Chondrocyte (in vitro differentiated cells): ENCODE measurements at regions not wholly inside any gene's neighbourhood (a gene's known extent, or its start where the extent isn't known, plus 50 kb on each side); places are given as distances from the start of the nearest gene placed in this dataset.

Experiments
- DNase-seq: peaks from one replicate; pipeline ENCODE4 v3.0.0; 2021; ENCODE audit warnings: mixed read lengths, low spot score
- H3K27ac Mint-ChIP-seq: one replicate; pipeline ENCODE4 v1.8.0; 2021; ENCODE audit warnings: mild to moderate bottlenecking, moderate library complexity, mixed read lengths; ENCODE audit not compliant: unreplicated experiment
- H3K27me3 Mint-ChIP-seq: 2 replicates; pipeline ENCODE4 v1.8.0; 2021; ENCODE audit warnings: low read depth, mixed read lengths
- H3K36me3 Mint-ChIP-seq: 2 replicates; pipeline ENCODE4 v1.8.0; 2021; ENCODE audit warnings: low read depth, mixed read lengths
- H3K4me1 Mint-ChIP-seq: 2 replicates; pipeline ENCODE4 v1.8.0; 2021; ENCODE audit warnings: low read depth, mild to moderate bottlenecking, mixed read lengths
- H3K4me3 Mint-ChIP-seq: one replicate; pipeline ENCODE4 v1.8.0; 2021; ENCODE audit warnings: mild to moderate bottlenecking, moderate library complexity, mixed read lengths; ENCODE audit not compliant: unreplicated experiment
- H3K9me3 Mint-ChIP-seq: 2 replicates; pipeline ENCODE4 v1.8.0; 2021; ENCODE audit warnings: low read depth, mixed read lengths
- TF ChIP-seq, protein P1 (sequence below): fragments of 200-600 bp; sonication (generic); IDR thresholded peaks from 2 replicates; pipeline ENCODE4 v1.5.0; 2021; ENCODE audit warnings: antibody characterized with exemption, mild to moderate bottlenecking, moderate library complexity

DNA sequence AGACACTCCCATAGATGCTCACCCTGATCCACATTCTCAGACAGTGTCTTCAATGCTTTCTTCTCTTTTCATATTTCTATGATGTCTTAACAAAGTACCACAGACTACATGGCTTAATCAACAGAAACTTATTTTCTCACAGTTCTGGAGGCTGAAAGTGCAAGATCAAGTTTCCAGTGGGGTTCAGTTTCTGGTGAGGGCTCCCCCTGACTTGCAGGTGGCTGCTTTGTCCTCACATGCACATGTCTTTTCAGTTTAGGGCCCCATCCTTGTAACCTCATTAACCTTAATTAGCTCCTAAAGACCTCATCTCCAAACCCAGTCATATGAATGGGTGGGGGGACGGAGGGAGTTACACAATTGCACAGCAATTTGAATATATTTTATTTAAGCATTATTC, 335.8 kb downstream of the AASDHPPT start:
- peaks cover 4% of the 10 kb centered on the region for H3K4me1 Mint-ChIP-seq
- no peak overlapping the region for H3K27ac Mint-ChIP-seq
- TF ChIP-seq, protein P1, sequence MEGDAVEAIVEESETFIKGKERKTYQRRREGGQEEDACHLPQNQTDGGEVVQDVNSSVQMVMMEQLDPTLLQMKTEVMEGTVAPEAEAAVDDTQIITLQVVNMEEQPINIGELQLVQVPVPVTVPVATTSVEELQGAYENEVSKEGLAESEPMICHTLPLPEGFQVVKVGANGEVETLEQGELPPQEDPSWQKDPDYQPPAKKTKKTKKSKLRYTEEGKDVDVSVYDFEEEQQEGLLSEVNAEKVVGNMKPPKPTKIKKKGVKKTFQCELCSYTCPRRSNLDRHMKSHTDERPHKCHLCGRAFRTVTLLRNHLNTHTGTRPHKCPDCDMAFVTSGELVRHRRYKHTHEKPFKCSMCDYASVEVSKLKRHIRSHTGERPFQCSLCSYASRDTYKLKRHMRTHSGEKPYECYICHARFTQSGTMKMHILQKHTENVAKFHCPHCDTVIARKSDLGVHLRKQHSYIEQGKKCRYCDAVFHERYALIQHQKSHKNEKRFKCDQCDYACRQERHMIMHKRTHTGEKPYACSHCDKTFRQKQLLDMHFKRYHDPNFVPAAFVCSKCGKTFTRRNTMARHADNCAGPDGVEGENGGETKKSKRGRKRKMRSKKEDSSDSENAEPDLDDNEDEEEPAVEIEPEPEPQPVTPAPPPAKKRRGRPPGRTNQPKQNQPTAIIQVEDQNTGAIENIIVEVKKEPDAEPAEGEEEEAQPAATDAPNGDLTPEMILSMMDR: no peak

DNA sequence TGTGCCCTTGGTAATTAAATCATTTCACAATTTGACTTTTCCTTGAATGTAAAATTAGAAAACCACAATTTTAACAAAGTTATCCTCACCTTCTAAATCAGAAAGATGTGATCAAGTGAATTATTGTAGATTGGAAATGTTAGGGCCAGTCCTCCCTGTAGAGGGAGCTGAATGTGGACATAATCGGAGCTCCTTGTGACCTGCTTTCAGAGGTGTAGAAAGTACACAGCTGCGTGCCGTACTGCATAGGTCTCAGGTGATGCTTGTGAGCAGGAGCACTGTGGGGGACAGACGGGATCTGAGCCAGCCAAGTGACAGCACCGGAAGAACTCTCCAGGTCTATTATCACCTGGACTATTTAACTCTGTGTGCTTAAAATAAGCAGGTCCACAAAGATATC, 338.0 kb downstream of the AASDHPPT start:
- H3K9me3 Mint-ChIP-seq: no peaks in the 10 kb centered on the region
- no peak overlapping the region for H3K27ac Mint-ChIP-seq
- peaks cover 14% of the 10 kb centered on the region for H3K4me1 Mint-ChIP-seq
- no peak overlapping the region for H3K4me3 Mint-ChIP-seq
- no peaks in the 10 kb centered on the region for H3K36me3 Mint-ChIP-seq
- no peaks in the 10 kb centered on the region for H3K27me3 Mint-ChIP-seq
- TF ChIP-seq, protein P1: peak; percentile 12
- no peak for DNase-seq

More for the DNA sequence above, 335.8 kb downstream of the AASDHPPT start:
- H3K36me3 Mint-ChIP-seq: no peaks in the 10 kb centered on the region
- H3K4me3 Mint-ChIP-seq: no peak overlapping the region
- H3K27me3 Mint-ChIP-seq: no peaks in the 10 kb centered on the region
- no peaks in the 10 kb centered on the region for H3K9me3 Mint-ChIP-seq
- no peak for DNase-seq

DNA sequence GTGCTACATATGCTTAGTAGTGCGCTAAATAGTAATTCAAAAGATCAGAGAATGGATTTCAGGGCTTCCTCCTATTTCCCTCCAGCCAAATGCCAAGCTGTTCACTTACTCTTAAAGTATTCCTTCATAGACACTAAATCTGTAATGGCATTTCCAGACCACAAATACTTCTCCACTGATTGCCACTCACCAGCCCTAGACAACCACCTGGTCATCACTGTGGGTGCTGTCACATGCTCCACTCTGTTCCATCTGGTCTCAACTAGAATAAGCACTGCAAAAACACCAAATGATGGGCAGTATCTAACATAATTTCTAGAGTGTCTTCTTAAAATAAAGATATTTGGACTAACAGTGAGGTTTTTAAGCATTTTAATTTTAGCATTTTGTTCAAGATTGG, 341.3 kb downstream of the AASDHPPT start:
- H3K27ac Mint-ChIP-seq: no peak overlapping the region
- H3K27me3 Mint-ChIP-seq: no peaks in the 10 kb centered on the region
- no peak for DNase-seq
- no peak overlapping the region for H3K4me3 Mint-ChIP-seq
- peaks cover 19% of the 10 kb centered on the region for H3K4me1 Mint-ChIP-seq
- H3K36me3 Mint-ChIP-seq: no peaks in the 10 kb centered on the region
- TF ChIP-seq, protein P1: no peak
- H3K9me3 Mint-ChIP-seq: no peaks in the 10 kb centered on the region

DNA sequence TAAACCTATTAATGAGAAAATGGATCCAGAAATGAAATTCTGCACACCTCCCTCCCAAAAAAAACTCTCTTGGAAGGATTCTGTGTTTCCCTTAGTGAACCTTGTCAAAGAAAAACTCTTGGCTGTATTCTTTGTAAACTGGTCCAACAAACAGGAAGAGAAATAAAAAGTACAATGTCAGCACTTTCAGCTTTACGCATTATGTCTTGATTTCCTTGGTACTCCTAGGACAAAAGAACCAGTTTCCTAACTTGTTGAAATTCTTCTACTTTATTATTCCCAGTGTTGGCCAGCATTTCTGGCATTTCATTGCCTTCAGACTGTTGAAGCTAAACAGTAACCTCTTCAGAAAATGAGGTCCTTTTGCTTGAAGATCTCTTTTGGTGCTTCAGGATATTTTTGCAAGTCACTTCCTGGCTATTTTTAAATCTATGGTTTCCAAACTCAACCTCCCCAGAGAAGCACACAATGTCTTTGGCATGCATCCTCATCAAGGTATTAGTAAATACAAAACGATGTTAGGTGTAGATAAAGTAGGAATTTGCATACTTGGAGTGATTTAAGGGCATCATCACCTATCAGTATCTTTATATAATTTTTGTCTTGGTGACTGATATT, 342.7 kb downstream of the AASDHPPT start:
- DNase-seq: no peak
- Mint-ChIP-seq H3K4me1 (peaks cover 27% of the 10 kb centered on the region), H3K27me3 (no peaks in the 10 kb centered on the region), H3K4me3 (no peak overlapping the region), H3K27ac (peak overlapping the region; percentile 18), H3K36me3 (no peaks in the 10 kb centered on the region), H3K9me3 (no peaks in the 10 kb centered on the region)
- TF ChIP-seq, protein P1: no peak

DNA sequence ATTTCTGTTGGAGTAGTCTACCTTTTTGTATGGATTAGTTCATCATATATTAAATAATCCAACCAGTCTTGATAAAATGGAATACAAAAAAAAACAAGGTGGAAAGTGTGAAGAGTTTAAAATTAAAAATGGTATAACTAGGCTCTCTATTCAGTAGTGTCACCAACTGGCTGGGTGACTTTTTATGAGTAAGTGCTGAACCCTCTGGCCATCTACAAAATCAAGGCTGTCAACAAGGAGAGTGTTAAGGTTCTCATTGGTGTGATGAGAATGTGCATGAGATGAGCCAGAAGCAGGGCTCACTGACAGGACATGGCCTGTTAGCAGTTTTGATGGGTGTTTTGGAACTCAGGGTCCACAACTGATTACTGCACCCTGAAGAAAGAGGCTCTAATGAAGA, 343.2 kb downstream of the AASDHPPT start:
- Mint-ChIP-seq H3K4me3 (no peak overlapping the region), H3K27me3 (no peaks in the 10 kb centered on the region), H3K27ac (no peak overlapping the region), H3K36me3 (no peaks in the 10 kb centered on the region), H3K9me3 (no peaks in the 10 kb centered on the region), H3K4me1 (peaks cover 27% of the 10 kb centered on the region)
- DNase-seq: no peak
- TF ChIP-seq, protein P1: no peak
